Naive thymus-derived CD8-positive, alpha-beta T cell (primary cell): ENCODE measurements at regions not wholly inside any gene's neighbourhood (a gene's known extent, or its start where the extent isn't known, plus 50 kb on each side); places are given as distances from the start of the nearest gene placed in this dataset.

Source experiments
- ATAC-seq, 2 donors: fragments of 150-1000 bp; cut with Tn5 transposase in 1 of 2; sonication (Bioruptor Pico), chemical (Tn5 transposase) in 1 of 2; 1 replicate in 1 of 2; 2 replicates in 1 of 2; pipeline ENCODE4 v1.10.0; 2021; ENCODE audit warnings: mild to moderate bottlenecking in 2 of 2, moderate library complexity in 2 of 2
- POLR2A ChIA-PET: fragments of 350-600 bp; sonication (Branson Sonifier 250); formaldehyde crosslinking; loops from one replicate; lab custom pipeline; 2021; ENCODE audit warnings: antibody characterized with exemption; lab: Charles Lee
- DNase-seq, 10 donors: peaks; one replicate each; pipeline versions ENCODE4 v3.0.0 to v3.0.0-alpha.2; 2020 to 2022
- H3K27ac Mint-ChIP-seq, 10 donors: one replicate each; pipeline ENCODE4 v1.8.0; 2020 to 2022; ENCODE audit warnings: mild to moderate bottlenecking in 10 of 10, mixed read lengths in 10 of 10, moderate library complexity in 4 of 10, inconsistent platforms in 1 of 10
- H3K27me3 Mint-ChIP-seq, 5 donors: one replicate each; pipeline ENCODE4 v1.8.0; 2021 to 2022; ENCODE audit warnings: mixed read lengths in 5 of 5
- H3K36me3 Mint-ChIP-seq, 3 donors: one replicate each; pipeline ENCODE4 v1.8.0; 2020 to 2022; ENCODE audit warnings: mixed read lengths in 3 of 3, mild to moderate bottlenecking in 2 of 3, inconsistent platforms in 1 of 3
- H3K4me1 Mint-ChIP-seq, 4 donors: one replicate each; pipeline ENCODE4 v1.8.0; 2021 to 2022; ENCODE audit warnings: mixed read lengths in 4 of 4
- H3K4me3 Mint-ChIP-seq, 10 donors: one replicate each; pipeline ENCODE4 v1.8.0; 2020 to 2022; ENCODE audit warnings: mild to moderate bottlenecking in 10 of 10, mixed read lengths in 10 of 10, moderate library complexity in 6 of 10, inconsistent platforms in 1 of 10
- H3K9me3 Mint-ChIP-seq, 9 donors: one replicate each; pipeline ENCODE4 v1.8.0; 2020 to 2022; ENCODE audit warnings: mixed read lengths in 9 of 9, mild to moderate bottlenecking in 3 of 9, inconsistent platforms in 1 of 9, moderate library complexity in 1 of 9

DNA sequence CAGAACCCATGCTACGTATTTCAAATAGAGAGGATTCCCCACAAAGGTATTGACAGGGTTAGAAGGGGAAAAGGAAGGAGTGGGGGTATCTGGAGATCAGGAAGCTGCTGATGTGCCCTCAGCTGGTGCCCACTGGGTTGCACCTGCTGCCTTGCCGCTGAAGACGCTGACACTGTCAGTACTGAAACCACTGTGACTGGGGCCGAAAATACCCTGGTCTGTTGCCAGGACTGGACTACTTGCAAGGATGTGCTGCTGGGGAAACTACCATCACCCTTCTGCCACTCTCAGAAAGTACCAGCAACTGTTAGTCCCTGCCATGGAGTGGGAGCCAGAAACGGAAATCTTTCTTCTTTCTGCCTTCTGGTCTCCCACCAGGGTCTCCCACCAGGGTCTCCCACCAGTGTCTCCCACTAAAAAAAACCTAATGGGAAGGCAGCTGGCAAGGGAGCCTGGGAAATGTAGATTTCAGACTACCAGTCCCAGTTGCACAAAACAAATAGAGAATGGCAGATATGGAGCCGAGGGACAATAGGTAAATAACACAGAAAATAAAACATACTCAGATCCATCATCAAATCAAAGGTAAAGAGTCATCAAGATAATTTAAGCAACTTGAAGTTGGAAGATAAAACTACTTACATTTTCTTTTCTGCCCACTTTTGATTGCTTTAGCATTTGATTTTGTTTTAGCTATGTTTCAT lies 204.8 kb downstream of the TPBG start:
- no peak overlapping the region for H3K4me3 Mint-ChIP-seq
- DNase-seq (no peak), ATAC-seq (no peak)
- H3K4me1 Mint-ChIP-seq: no peaks in the 10 kb centered on the region
- H3K9me3 Mint-ChIP-seq: peaks cover 0 to 2% (median 0%) of the 10 kb centered on the region in 9 donors
- H3K27ac Mint-ChIP-seq: no peak overlapping the region
- H3K36me3 Mint-ChIP-seq: no peaks in the 10 kb centered on the region
- H3K27me3 Mint-ChIP-seq: no peaks in the 10 kb centered on the region
- POLR2A ChIA-PET: no interaction called here

DNA sequence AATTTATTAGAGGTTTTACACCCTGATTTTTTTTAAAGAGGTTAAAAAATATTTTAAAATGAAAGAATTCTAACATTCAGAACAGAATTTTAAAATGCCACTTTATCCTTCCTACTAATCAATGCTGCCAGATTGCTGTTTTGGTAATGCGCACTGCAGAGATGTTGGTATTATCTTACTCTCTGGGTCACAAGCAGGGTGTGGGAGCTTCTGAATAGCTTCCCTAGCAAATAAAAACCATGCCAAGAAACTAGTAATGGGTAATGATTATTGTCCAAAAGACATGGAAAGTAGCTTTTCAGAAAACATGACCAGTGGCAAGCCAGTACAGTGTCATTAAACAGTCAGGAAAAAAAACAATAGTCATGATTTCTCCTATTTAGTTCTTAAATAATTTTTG lies 205.4 kb downstream of the TPBG start:
- Mint-ChIP-seq H3K27me3 (no peaks in the 10 kb centered on the region), H3K36me3 (no peaks in the 10 kb centered on the region), H3K27ac (no peak overlapping the region), H3K4me1 (no peaks in the 10 kb centered on the region), H3K4me3 (no peak overlapping the region), H3K9me3 (peaks cover 0 to 7% (median 1%) of the 10 kb centered on the region in 9 donors)
- ATAC-seq (no peak), DNase-seq (no peak)
- POLR2A ChIA-PET: no interaction called here

DNA sequence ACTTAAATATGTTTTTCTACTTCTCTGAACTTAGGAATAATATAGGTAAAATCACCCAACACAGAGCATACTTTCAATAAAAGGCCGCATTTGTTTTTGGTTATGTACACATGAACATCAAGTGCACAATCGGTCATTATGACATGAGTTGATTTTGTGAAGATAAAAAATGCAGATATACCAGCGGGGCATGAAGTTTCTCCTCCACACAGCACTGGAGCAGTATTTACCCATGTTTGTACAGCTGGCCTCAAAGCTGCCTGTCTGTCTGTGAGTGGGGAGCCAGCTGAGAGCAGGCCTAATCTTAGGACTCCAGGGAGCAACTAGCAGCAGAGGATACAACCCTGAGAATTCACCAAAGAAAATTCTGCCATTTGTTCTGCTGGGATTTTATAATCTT lies 206.5 kb downstream of the TPBG start:
- Mint-ChIP-seq H3K36me3 (no peaks in the 10 kb centered on the region), H3K9me3 (peaks cover 0 to 11% (median 1%) of the 10 kb centered on the region in 9 donors), H3K4me3 (no peak overlapping the region), H3K4me1 (no peaks in the 10 kb centered on the region), H3K27ac (no peak overlapping the region), H3K27me3 (no peaks in the 10 kb centered on the region)
- POLR2A ChIA-PET: no interaction called here
- ATAC-seq: no peak
- DNase-seq: no peak

DNA sequence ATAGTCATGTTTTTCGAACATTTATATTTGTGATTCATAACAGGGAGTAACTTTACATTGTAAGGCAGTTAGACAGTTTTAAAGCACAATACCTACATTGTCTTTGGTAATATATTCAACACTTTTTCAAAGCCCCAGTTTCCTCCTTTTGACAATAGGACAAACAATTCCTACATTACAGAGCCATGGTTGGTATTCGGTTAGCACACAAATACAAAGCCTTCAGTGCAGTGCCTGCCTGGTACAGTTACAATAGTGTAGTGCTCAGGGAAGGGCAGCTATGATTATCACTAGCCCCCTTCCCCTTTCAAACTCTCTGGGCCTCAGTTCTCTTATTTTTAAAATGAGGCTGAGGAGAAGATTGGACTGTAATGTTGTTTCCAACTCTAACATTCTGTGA lies 207.8 kb downstream of the TPBG start:
- Mint-ChIP-seq H3K27ac (no peak overlapping the region), H3K9me3 (peaks cover 0 to 19% (median 8%) of the 10 kb centered on the region in 9 donors), H3K4me1 (no peaks in the 10 kb centered on the region), H3K4me3 (no peak overlapping the region), H3K36me3 (peaks cover 0 to 4% (median 0%) of the 10 kb centered on the region in 3 donors), H3K27me3 (no peaks in the 10 kb centered on the region)
- ATAC-seq (no peak), DNase-seq (no peak)
- POLR2A ChIA-PET: no interaction called here

DNA sequence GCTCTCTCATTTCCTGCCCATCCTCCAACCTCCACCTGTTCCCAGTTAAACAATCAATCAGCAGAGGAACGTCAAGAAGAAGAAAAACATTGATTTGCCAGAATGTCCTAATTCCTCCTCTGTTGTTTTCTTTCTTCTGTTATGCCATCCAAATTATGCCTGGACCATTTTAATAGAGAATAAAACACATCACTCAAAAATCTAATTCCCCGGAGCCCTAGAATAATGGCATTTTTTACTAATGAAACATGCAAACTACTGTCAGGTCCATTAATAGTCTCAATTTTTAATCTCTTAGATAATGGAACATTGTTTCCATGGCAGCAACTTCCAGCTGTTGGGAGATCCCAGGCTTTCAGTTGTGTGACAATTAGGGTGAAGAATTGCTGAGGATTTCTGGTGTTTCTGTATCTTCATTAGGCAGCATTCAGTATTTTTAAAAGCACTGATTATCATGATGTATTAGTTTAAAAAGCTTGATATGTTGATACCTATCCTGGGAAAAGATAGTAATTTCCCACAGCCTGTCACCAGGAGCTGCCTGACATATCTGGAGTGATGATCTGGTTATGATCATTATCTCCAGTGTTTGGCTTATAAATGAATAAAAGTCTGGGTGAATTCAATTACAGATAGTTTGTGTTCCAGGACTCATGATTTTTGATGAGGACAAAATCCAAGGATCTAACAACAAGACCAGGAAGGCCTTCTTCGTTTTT lies 209.8 kb downstream of the TPBG start:
- Mint-ChIP-seq H3K9me3 (peaks cover 2 to 28% (median 11%) of the 10 kb centered on the region in 9 donors), H3K4me3 (no peak overlapping the region), H3K4me1 (no peaks in the 10 kb centered on the region), H3K27me3 (no peaks in the 10 kb centered on the region), H3K36me3 (peaks cover 0 to 4% (median 0%) of the 10 kb centered on the region in 3 donors), H3K27ac (no peak overlapping the region)
- POLR2A ChIA-PET: no interaction called here
- ATAC-seq (no peak), DNase-seq (no peak)

DNA sequence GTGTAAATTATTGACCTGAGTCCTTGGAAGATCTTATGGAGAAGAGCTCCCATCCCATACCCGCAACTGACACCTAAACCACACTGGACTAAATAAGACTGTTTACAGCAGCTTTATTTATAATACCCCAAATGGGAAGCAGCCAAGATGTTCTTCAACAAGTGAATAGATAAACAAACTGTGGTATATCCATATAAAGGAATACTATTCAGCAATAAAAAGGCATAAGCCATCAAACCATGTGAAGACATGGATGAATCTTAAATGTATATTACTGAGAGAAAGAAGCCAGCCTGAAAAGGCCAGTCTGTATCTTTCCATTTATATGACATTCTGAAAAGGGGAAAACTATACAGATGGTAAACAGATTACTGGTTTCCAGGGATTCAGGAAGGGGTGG lies 212.7 kb downstream of the TPBG start:
- H3K36me3 Mint-ChIP-seq: peaks cover 0 to 4% (median 0%) of the 10 kb centered on the region in 3 donors
- no peak overlapping the region for H3K4me3 Mint-ChIP-seq
- POLR2A ChIA-PET: no interaction called here
- DNase-seq (no peak), ATAC-seq (no peak)
- peaks cover 0 to 2% (median 0%) of the 10 kb centered on the region in 4 donors for H3K4me1 Mint-ChIP-seq
- H3K27ac Mint-ChIP-seq: no peak overlapping the region
- no peaks in the 10 kb centered on the region for H3K27me3 Mint-ChIP-seq
- peaks cover 3 to 29% (median 11%) of the 10 kb centered on the region in 9 donors for H3K9me3 Mint-ChIP-seq

DNA sequence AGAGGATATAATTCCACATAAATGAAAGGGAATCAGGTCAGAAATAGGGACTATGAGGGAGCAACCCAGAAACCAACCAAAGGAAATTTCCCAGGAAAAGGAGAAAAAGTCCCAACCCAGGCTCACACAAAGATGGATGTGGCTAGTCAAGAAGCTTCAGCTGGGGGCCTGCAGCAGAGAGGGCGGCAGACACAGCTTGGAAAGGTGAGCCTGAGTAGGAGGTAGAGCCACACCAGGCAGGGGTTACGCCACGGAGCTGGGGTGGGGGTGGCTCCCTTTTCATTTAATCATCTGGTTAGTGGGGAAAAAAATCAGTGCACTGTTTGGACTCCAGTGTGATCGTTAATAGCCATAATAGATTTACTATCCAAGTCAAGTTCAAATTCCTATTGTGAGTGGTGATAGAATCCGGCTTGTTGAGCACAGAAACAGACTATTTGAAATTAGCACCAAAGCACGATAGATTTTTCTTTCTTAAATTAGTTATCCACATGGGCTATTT lies 220.6 kb downstream of the TPBG start:
- Mint-ChIP-seq H3K9me3 (peaks cover 0 to 17% (median 0%) of the 10 kb centered on the region in 9 donors), H3K27me3 (peaks cover 0 to 6% (median 0%) of the 10 kb centered on the region in 5 donors), H3K27ac (no peak overlapping the region), H3K36me3 (no peaks in the 10 kb centered on the region), H3K4me3 (no peak overlapping the region), H3K4me1 (no peaks in the 10 kb centered on the region)
- POLR2A ChIA-PET: no interaction called here
- no peak for DNase-seq
- no peak for ATAC-seq

DNA sequence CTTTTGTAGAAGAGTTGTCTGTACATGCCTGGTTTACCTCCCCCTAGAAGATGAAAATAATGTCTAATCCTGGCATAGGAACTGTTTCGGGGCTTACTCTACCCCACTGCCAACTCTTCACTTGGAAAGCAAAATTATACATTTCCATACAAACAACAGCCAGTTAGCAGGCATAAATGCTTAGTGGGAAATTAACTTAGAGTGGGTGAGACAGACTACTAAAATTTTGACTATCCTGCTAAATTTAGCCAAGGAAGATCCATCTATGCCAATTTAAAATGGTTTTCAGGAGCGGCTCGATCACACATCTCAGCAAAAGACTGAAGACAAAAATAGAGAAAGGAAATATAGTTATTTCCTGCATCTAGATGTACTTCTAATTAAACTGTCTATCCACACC lies 221.2 kb downstream of the TPBG start:
- ATAC-seq (no peak), DNase-seq (no peak)
- H3K4me1 Mint-ChIP-seq: no peaks in the 10 kb centered on the region
- H3K9me3 Mint-ChIP-seq: peaks cover 0 to 11% (median 0%) of the 10 kb centered on the region in 9 donors
- H3K27me3 Mint-ChIP-seq: peaks cover 0 to 6% (median 0%) of the 10 kb centered on the region in 5 donors
- POLR2A ChIA-PET: no interaction called here
- no peaks in the 10 kb centered on the region for H3K36me3 Mint-ChIP-seq
- no peak overlapping the region for H3K4me3 Mint-ChIP-seq
- H3K27ac Mint-ChIP-seq: no peak overlapping the region

DNA sequence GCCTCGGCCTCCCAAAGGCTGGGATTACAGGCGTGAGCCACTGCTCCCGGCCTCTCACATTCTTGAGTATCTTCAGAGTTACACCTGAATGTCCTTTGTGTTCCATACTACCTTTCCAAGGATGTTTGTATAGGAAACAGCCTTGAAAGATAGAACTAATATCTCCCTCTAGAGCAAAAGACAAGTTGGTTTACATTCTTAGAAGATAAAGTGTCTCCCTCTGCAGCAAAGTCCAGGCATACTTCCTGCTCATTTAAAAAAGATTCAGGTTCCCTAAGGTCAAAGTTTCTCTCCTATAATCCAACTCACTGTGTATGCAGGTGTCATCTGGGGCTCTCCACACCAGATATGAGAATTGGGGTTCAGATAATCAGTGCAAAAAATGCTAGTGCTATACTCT lies 224.4 kb downstream of the TPBG start:
- H3K4me3 Mint-ChIP-seq: no peak overlapping the region
- peaks cover 0 to 11% (median 0%) of the 10 kb centered on the region in 9 donors for H3K9me3 Mint-ChIP-seq
- H3K27me3 Mint-ChIP-seq: peaks cover 0 to 3% (median 0%) of the 10 kb centered on the region in 5 donors
- ATAC-seq (no peak), DNase-seq (no peak)
- H3K4me1 Mint-ChIP-seq: no peaks in the 10 kb centered on the region
- no peak overlapping the region for H3K27ac Mint-ChIP-seq
- H3K36me3 Mint-ChIP-seq: no peaks in the 10 kb centered on the region
- POLR2A ChIA-PET: no interaction called here

DNA sequence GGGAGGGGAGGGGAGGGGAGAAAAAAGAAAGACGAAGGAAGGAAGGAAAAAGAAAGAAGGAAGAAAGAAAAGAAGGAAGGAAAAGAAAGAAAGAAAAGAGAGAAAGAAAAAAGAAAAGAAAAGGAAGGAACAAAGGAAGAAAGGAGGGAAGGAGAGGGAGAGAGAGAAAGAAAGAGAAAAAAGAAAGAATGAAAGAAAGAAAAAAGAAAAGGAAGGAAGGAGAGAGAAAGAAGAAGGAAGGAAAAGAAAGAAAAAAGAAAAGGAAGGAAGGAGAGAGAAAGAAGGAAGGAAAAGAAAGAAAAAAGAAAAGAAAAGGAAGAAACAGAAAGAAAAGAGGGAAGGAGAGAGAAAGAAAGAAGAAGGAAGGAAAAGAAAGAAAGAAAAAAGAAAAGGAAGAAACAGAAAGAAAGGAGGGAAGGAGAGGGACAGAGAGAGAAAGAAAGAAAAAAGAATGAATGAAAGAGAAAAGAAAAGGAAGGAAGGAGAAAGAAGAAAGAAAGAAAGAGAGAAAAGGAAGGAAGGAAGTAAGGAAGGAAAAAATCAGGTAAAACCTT lies 225.3 kb downstream of the TPBG start:
- POLR2A ChIA-PET: no interaction called here

DNA sequence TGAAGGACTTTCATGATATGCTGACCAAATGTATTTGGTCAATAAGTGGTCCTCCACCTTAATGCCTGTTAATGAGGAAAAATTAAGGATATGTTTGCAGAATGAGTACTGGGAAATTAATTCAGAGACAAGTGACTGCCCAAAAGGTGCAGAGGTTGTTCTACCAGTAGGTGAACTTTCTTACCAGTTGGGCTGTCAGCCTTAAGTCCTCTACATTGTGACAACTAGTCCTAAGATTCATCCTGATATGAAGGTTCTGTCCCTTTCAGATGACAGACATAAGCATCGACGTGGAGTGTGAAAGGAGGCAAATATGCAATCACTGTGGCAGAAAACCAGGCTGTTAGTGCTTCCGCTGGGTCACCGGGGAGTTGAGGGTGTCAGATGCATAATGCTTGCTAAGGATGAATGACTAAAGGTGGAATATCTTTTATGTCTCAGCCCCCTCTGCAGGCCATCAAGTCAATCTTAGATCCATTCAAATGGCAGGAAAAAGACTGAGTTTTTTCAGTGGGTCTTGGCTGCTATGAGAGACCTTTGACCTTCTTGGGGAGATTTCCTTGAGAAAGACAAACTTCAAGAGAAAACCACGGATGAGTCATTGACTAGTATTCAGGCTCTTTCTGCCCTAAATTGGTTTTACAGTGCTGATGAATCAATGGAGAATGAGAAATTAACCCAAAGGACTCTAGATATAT lies 226.0 kb downstream of the TPBG start:
- H3K4me1 Mint-ChIP-seq: no peaks in the 10 kb centered on the region
- peaks cover 0 to 3% (median 0%) of the 10 kb centered on the region in 5 donors for H3K27me3 Mint-ChIP-seq
- no peak overlapping the region for H3K4me3 Mint-ChIP-seq
- DNase-seq (no peak), ATAC-seq (no peak)
- H3K36me3 Mint-ChIP-seq: no peaks in the 10 kb centered on the region
- H3K27ac Mint-ChIP-seq: peak overlapping the region in 1 of 10 donors; percentile 22
- POLR2A ChIA-PET: no interaction called here
- peaks cover 0 to 11% (median 0%) of the 10 kb centered on the region in 9 donors for H3K9me3 Mint-ChIP-seq

More for the DNA sequence above, 225.3 kb downstream of the TPBG start:
- H3K4me1 Mint-ChIP-seq: no peaks in the 10 kb centered on the region
- no peak overlapping the region for H3K4me3 Mint-ChIP-seq
- ATAC-seq: no peak
- no peak overlapping the region for H3K27ac Mint-ChIP-seq
- no peaks in the 10 kb centered on the region for H3K36me3 Mint-ChIP-seq
- peaks cover 0 to 11% (median 0%) of the 10 kb centered on the region in 9 donors for H3K9me3 Mint-ChIP-seq
- peaks cover 0 to 3% (median 0%) of the 10 kb centered on the region in 5 donors for H3K27me3 Mint-ChIP-seq
- DNase-seq: no peak

DNA sequence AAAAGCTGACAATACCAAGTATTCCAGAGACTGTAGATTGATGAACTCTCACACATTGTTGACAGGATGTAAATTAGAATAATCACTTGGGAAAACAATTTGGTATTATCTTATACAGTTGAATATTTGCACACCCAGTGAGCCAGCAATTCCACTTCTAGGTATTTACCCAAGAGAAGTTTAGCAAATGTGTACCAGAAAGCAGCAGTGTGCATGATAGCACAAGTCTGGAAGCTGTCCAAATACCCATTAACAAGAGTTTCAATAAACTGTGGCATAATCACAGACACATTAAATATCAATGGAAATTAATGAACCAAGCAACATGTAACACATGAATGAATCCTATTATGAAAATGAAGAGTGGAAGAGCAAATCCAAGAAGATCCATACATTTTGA lies 233.6 kb downstream of the TPBG start:
- H3K36me3 Mint-ChIP-seq: no peaks in the 10 kb centered on the region
- H3K9me3 Mint-ChIP-seq: peaks cover 0 to 6% (median 0%) of the 10 kb centered on the region in 9 donors
- POLR2A ChIA-PET: no interaction called here
- H3K27ac Mint-ChIP-seq: no peak overlapping the region
- no peaks in the 10 kb centered on the region for H3K4me1 Mint-ChIP-seq
- ATAC-seq: no peak
- H3K4me3 Mint-ChIP-seq: no peak overlapping the region
- no peak for DNase-seq
- H3K27me3 Mint-ChIP-seq: peaks cover 0 to 19% (median 7%) of the 10 kb centered on the region in 5 donors
